GM12878 (cell line): ENCODE measurements at regions not wholly inside any gene's neighbourhood (a gene's known extent, or its start where the extent isn't known, plus 50 kb on each side); places are given as distances from the start of the nearest gene placed in this dataset.
"Not testable (repeated sequence)": the region's sequence is repeated elsewhere in the genome, so short reads cannot be mapped to it uniquely, and the experiment has no call there.

Experiments
- ATAC-seq: fragments of 200-7000 bp; cut with Tn5 transposase; 3 replicates; pipeline ENCODE4 v1.9.1; 2020; ENCODE audit warnings: mild to moderate bottlenecking, moderate library complexity
- BruUV-seq: library from RNA; stranded (reverse); fragments of 400-500 nt; replicated peaks from 2 replicates; lab custom pipeline; 2021; lab: Mats Ljungman, UMichigan
- CTCF ChIA-PET: fragments of 300-600 bp; sonication (Branson Sonifier 250); formaldehyde crosslinking; extraction: SDS; loops from one replicate; lab custom pipeline; 2021; ENCODE audit warnings: inconsistent platforms; lab: Yijun Ruan, JAX
- POLR2A ChIA-PET: fragments of 350-600 bp; formaldehyde crosslinking; extraction: SDS; loops from one replicate; lab custom pipeline; 2021; ENCODE audit warnings: inconsistent platforms; lab: Charles Lee
- RAD21 ChIA-PET: fragments of 300-600 bp; sonication (Branson Sonifier 250); formaldehyde crosslinking; loops from one replicate; lab custom pipeline; 2023; ENCODE audit warnings: antibody characterized with exemption; ENCODE audit not compliant: unreplicated experiment; lab: Charles Lee
- SMC1A ChIA-PET: fragments of 300-600 bp; sonication (Branson Sonifier 250); formaldehyde crosslinking; loops from one replicate; lab custom pipeline; 2023; ENCODE audit not compliant: unreplicated experiment, uncharacterized antibody; lab: Charles Lee
- DNase-seq: peaks from one replicate; pipeline ENCODE4 v3.0.0-alpha.2; 2011; ENCODE audit warnings: low read depth, low spot score
- FAIRE-seq: peaks from 3 replicates; lab custom pipeline; 2011; peaks lifted over from hg19 to GRCh38; lab: Jason Lieb, UNC
- H2AFZ ChIP-seq: 2 replicates; pipeline ENCODE4 v1.6.0; 2011; ENCODE audit warnings: low read depth, low read length, control low read depth; ENCODE audit not compliant: control insufficient read depth
- H3K27ac ChIP-seq: 2 replicates; pipeline ENCODE4 v1.5.1; 2011; ENCODE audit warnings: control low read depth; ENCODE audit not compliant: control insufficient read depth, insufficient read depth
- H3K27me3 ChIP-seq, 2 experiments: replicated peaks in 1 of 2; 2 replicates each; pipeline versions ENCODE4 v1.6.0 to v1.6.1; 2011; ENCODE audit warnings: low read length in 1 of 2; ENCODE audit not compliant: control insufficient read depth in 2 of 2, insufficient read depth in 2 of 2
- H3K36me3 ChIP-seq, 2 experiments: 2 replicates each; pipeline ENCODE4 v1.5.1; 2011; ENCODE audit warnings: low read length in 1 of 2; ENCODE audit not compliant: control insufficient read depth in 2 of 2, insufficient read depth in 2 of 2
- H3K4me1 ChIP-seq: 2 replicates; pipeline ENCODE4 v1.6.1; 2011; ENCODE audit warnings: mild to moderate bottlenecking, low read length, moderate library complexity, mixed read lengths; ENCODE audit not compliant: control insufficient read depth, insufficient read depth
- H3K4me2 ChIP-seq: 2 replicates; pipeline ENCODE4 v1.6.0; 2011; ENCODE audit warnings: control low read depth; ENCODE audit not compliant: control insufficient read depth, insufficient read depth
- H3K4me3 ChIP-seq: fragments of 200-600 bp; sonication (generic); 2 replicates; pipeline ENCODE4 v1.5.1; 2016
- H3K79me2 ChIP-seq: 2 replicates; pipeline ENCODE4 v1.6.0; 2011; ENCODE audit warnings: low read length; ENCODE audit not compliant: control insufficient read depth, insufficient read depth
- H3K9ac ChIP-seq: 2 replicates; pipeline ENCODE4 v1.8.0; 2011; ENCODE audit warnings: low read length, control low read depth, mixed read lengths; ENCODE audit not compliant: control insufficient read depth, insufficient read depth
- H3K9me3 ChIP-seq: replicated peaks from 3 replicates; pipeline ENCODE4 v1.5.1; 2011; ENCODE audit warnings: mild to moderate bottlenecking, low read length; ENCODE audit not compliant: control insufficient read depth, insufficient read depth
- H4K20me1 ChIP-seq: 2 replicates; pipeline ENCODE4 v1.6.0; 2011; ENCODE audit not compliant: control insufficient read depth, insufficient read depth
- WGBS: methylation state at CpG from one replicate; pipeline ENCODE4 v1.1.6; 2016; ENCODE audit warnings: low lambda C conversion rate; ENCODE audit not compliant: insufficient replicate concordance, insufficient coverage; ENCODE audit errors: missing lambda C conversion rate; 5-methylcytosine and 5-hydroxymethylcytosine counted together
- in situ Hi-C: fragments of 300-500 bp; cut with MboI; formaldehyde crosslinking; loops from 9 replicates; pipeline ENCODE4 v1.14.3; 2018; ENCODE audit warnings: mixed read lengths
- intact Hi-C: fragments of 100-400 bp; cut with micrococcal nuclease; formaldehyde crosslinking; loops from one replicate; pipeline ENCODE4 v1.14.2; 2022; ENCODE audit not compliant: unreplicated experiment

DNA sequence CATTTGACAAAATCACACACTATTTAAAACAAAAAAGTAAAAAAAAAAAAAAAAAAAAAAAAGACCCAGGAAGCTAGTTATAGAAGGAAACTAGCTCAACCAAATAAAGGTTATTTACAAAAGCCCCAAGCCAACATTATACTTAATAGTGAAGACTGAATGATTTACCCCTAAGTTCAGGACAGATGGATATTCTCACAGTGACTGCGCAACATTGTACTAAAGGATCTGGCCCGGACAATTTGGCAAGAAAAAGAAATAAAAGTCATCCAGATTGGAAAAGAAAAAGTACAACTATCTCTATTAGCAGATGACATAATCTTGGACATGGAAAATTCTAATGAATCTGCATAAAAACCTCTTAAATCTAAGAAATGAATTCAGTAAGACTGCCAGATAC, 936.0 kb upstream of the ADAMTS5 start:
- H3K9me3 ChIP-seq, POLR2A ChIA-PET: not testable (repeated sequence)

DNA sequence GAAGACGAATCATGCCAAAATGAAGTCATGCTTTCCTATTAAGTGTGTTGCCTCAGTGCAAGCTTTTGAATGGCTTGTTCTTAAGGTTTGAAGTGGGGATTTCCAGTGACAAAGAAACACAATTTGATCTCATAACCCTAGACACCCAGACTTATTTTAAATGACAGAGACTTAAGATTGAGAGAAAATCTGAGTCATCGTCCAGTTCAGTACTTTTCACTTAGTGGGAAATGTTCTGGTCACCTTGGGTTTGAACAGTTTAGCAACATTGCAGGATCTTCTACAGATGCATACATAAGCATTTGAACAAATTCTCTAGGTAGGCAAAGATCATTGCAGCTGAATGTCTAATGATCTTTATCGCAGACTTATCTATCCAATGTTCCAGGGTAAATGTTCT, 926.7 kb upstream of the ADAMTS5 start:
- H4K20me1 ChIP-seq, ATAC-seq, DNase-seq, H3K4me2 ChIP-seq, H3K36me3 ChIP-seq, FAIRE-seq, H3K27ac ChIP-seq, H3K27me3 ChIP-seq, in situ Hi-C loops, intact Hi-C loops, H3K9ac ChIP-seq, H3K4me3 ChIP-seq, CTCF ChIA-PET, BruUV-seq, SMC1A ChIA-PET, H2AFZ ChIP-seq, H3K79me2 ChIP-seq, POLR2A ChIA-PET, RAD21 ChIA-PET, H3K4me1 ChIP-seq, H3K9me3 ChIP-seq: not testable (repeated sequence)
- 59% methylated on average over 2 of the region's 3 CpGs for WGBS

More for the DNA sequence above, 936.0 kb upstream of the ADAMTS5 start:
- H3K4me2 ChIP-seq, H3K27me3 ChIP-seq, intact Hi-C loops, H3K79me2 ChIP-seq, H3K9ac ChIP-seq, H4K20me1 ChIP-seq, H2AFZ ChIP-seq, H3K4me3 ChIP-seq, H3K27ac ChIP-seq, RAD21 ChIA-PET, in situ Hi-C loops, FAIRE-seq, SMC1A ChIA-PET, CTCF ChIA-PET, BruUV-seq, H3K4me1 ChIP-seq, DNase-seq, ATAC-seq, H3K36me3 ChIP-seq: not testable (repeated sequence)
- 31% methylated on average over 2 of the region's 2 CpGs for WGBS

DNA sequence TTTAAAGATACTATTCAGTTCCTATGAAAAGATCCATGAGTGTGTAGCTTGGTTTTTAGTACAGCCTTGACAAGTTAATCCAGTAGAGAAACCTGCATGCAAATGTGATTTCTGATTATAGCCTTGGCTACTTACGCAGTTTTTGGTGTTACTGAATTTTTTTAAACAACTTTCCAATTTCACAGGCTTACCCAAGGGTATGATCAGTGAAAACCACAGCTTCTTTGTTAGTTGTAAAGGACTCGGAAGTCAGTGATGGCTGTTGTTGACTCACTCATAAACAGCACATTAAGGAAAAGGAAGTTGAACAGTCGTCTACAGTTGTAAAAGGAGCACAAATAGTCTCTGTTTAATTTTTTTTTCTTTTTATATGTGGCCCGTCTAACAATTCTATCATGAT, 924.6 kb upstream of the ADAMTS5 start:
- peak; percentile 61 for ATAC-seq
- H3K27ac ChIP-seq, H3K4me2 ChIP-seq, BruUV-seq, RAD21 ChIA-PET, H3K27me3 ChIP-seq, H2AFZ ChIP-seq, intact Hi-C loops, in situ Hi-C loops, H3K79me2 ChIP-seq, H4K20me1 ChIP-seq, POLR2A ChIA-PET, DNase-seq, H3K4me1 ChIP-seq, FAIRE-seq, H3K4me3 ChIP-seq, CTCF ChIA-PET, H3K9me3 ChIP-seq, H3K36me3 ChIP-seq, H3K9ac ChIP-seq, SMC1A ChIA-PET: not testable (repeated sequence)
- 12% methylated on average over 4 of the region's 4 CpGs for WGBS

GRCh38 chr21:27887808-27888455, 921.0 kb upstream of the ADAMTS5 start:
- CTCF ChIA-PET, H2AFZ ChIP-seq, RAD21 ChIA-PET, H3K4me2 ChIP-seq, POLR2A ChIA-PET, H3K79me2 ChIP-seq, H3K9ac ChIP-seq, H4K20me1 ChIP-seq, in situ Hi-C loops, ATAC-seq, H3K27ac ChIP-seq, H3K4me3 ChIP-seq, FAIRE-seq, H3K36me3 ChIP-seq, H3K27me3 ChIP-seq, H3K4me1 ChIP-seq, DNase-seq, intact Hi-C loops, BruUV-seq, H3K9me3 ChIP-seq: not testable (repeated sequence)
- SMC1A ChIA-PET: interaction anchor here (0.6 kb wide), 1 partner anchor 29 kb away, joined by 3 read pairs; no protein-coding TSS in a partner anchor
- WGBS: 0% methylated on average over 1 of the region's 1 CpG
